Right kidney (tissue), 1 donor: ENCODE measurements at regions not wholly inside any gene's neighbourhood (a gene's known extent, or its start where the extent isn't known, plus 50 kb on each side); places are given as distances from the start of the nearest gene placed in this dataset.
"Not testable (repeated sequence)": the region's sequence is repeated elsewhere in the genome, so short reads cannot be mapped to it uniquely, and the experiment has no call there.

Experiments
- DNase-seq: peaks from one replicate; pipeline ENCODE4 v3.0.0-alpha.2; 2016

- not testable (repeated sequence) for DNase-seq
Observed at GRCh38 chr17:30712859-30713258, 111.6 kb downstream of the CRLF3 start.

- DNase-seq: not testable (repeated sequence)
Observed at GRCh38 chr17:30711626-30712507, 112.6 kb downstream of the CRLF3 start.

GRCh38 chr17:30711176-30711575, 113.3 kb downstream of the CRLF3 start:
- not testable (repeated sequence) for DNase-seq

GRCh38 chr17:30710276-30711088, 114.0 kb downstream of the CRLF3 start:
- peak; percentile 47 for DNase-seq

- DNase-seq: peak; percentile 58
Observed at GRCh38 chr17:30709561-30710275, 114.8 kb downstream of the CRLF3 start.

- DNase-seq: not testable (repeated sequence)
Observed at GRCh38 chr17:30709096-30709495, 115.4 kb downstream of the CRLF3 start.

GRCh38 chr17:30708241-30709078, 116.0 kb downstream of the CRLF3 start:
- peak; percentile 96 for DNase-seq

GRCh38 chr17:30707724-30708240, 116.7 kb downstream of the CRLF3 start:
- DNase-seq: peak; percentile 92

- DNase-seq: peak; percentile 26
Observed at GRCh38 chr17:30706461-30707335, 117.8 kb downstream of the CRLF3 start.

GRCh38 chr17:30706004-30706403, 118.5 kb downstream of the CRLF3 start:
- peak; percentile 46 for DNase-seq

GRCh38 chr17:30701498-30701989, 122.9 kb downstream of the CRLF3 start:
- no peak for DNase-seq

- DNase-seq: peak; percentile 12
Observed at GRCh38 chr17:30700833-30701232, 123.7 kb downstream of the CRLF3 start.

GRCh38 chr17:30697619-30698460, 126.7 kb downstream of the CRLF3 start:
- peak; percentile 65 for DNase-seq

- no peak for DNase-seq
Observed at GRCh38 chr17:30696234-30696633, 128.3 kb downstream of the CRLF3 start.

- not testable (repeated sequence) for DNase-seq
Observed at GRCh38 chr17:30695265-30695811, 129.2 kb downstream of the CRLF3 start.

- DNase-seq: peak; percentile 36
Observed at GRCh38 chr17:30693772-30694171, 130.7 kb downstream of the CRLF3 start.

GRCh38 chr17:30689266-30690000, 135.1 kb downstream of the CRLF3 start:
- DNase-seq: not testable (repeated sequence)
